ENCODE measurements at regions not wholly inside any gene's neighbourhood (a gene's known extent, or its start where the extent isn't known, plus 50 kb on each side); places are given as distances from the start of the nearest gene placed in this dataset.

GRCh38 chr2:120433816-120434290, 87.9 kb downstream of the INHBB start:
- no peak for TF ChIP-seq POLR2A (IDR thresholded peaks at IDR 0.05)
- TF ChIP-seq CTCF (IDR thresholded peaks at IDR 0.05): no peak

Measured in esophagus squamous epithelium (tissue), 4 donors.